WERI-Rb-1 (cell line): ENCODE measurements at regions not wholly inside any gene's neighbourhood (a gene's known extent, or its start where the extent isn't known, plus 50 kb on each side); places are given as distances from the start of the nearest gene placed in this dataset.

ENCODE experiments used
- DNase-seq: peaks from one replicate; pipeline ENCODE4 v3.0.0-alpha.2; 2020
- H3K27ac ChIP-seq: fragments of 250-450 bp; sonication (Bioruptor Pico); 2 replicates; pipeline ENCODE4 v1.5.1; 2020; ENCODE audit warnings: mild to moderate bottlenecking, moderate library complexity
- H3K27me3 ChIP-seq: fragments of 250-450 bp; sonication (Bioruptor Pico); 2 replicates; pipeline ENCODE4 v1.5.1; 2021; ENCODE audit warnings: mild to moderate bottlenecking, low read depth, moderate library complexity; ENCODE audit not compliant: insufficient read depth, severe bottlenecking
- H3K36me3 ChIP-seq: fragments of 250-450 bp; sonication (Bioruptor Pico); 2 replicates; pipeline ENCODE4 v1.5.1; 2020; ENCODE audit warnings: mild to moderate bottlenecking, moderate library complexity
- H3K4me3 ChIP-seq: 2 replicates; pipeline ENCODE4 v1.5.1; 2011; ENCODE audit warnings: low read depth, mild to moderate bottlenecking, control low read depth, low read length
- H3K9me3 ChIP-seq: fragments of 250-450 bp; sonication (Bioruptor Pico); 2 replicates; pipeline ENCODE4 v1.5.1; 2021; ENCODE audit warnings: mild to moderate bottlenecking, moderate library complexity; ENCODE audit not compliant: severe bottlenecking
- TF ChIP-seq, protein P1 (sequence below): IDR thresholded peaks from 2 replicates; pipeline ENCODE4 v1.5.1; 2011; ENCODE audit warnings: low read depth, mild to moderate bottlenecking, control low read depth, inconsistent platforms, low read length

DNA sequence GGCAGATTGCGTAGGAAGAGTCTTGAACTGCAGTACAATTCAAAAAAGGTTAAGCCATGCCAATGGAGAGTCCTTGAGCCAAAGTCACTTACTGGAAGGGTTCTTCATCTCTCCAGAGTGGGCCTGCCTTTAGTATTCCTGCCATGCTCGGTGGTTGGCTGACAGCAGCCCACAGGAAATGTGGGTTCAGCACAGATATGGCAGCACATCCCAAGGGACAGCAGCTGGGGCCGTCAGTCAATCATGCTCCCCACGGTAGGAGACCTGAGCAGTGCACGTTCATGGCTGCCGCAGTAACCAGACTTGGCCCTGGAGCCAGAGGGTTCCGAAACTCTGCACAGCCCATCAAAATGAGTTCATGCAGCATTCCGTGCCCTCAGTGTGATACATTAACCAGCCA is 63.6 kb upstream of the SIRPA start:
- no peak for DNase-seq
- TF ChIP-seq, protein P1, sequence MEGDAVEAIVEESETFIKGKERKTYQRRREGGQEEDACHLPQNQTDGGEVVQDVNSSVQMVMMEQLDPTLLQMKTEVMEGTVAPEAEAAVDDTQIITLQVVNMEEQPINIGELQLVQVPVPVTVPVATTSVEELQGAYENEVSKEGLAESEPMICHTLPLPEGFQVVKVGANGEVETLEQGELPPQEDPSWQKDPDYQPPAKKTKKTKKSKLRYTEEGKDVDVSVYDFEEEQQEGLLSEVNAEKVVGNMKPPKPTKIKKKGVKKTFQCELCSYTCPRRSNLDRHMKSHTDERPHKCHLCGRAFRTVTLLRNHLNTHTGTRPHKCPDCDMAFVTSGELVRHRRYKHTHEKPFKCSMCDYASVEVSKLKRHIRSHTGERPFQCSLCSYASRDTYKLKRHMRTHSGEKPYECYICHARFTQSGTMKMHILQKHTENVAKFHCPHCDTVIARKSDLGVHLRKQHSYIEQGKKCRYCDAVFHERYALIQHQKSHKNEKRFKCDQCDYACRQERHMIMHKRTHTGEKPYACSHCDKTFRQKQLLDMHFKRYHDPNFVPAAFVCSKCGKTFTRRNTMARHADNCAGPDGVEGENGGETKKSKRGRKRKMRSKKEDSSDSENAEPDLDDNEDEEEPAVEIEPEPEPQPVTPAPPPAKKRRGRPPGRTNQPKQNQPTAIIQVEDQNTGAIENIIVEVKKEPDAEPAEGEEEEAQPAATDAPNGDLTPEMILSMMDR: no peak
- Histone ChIP-seq H3K27me3 (no peaks in the 10 kb centered on the region), H3K36me3 (no peaks in the 10 kb centered on the region), H3K4me3 (no peak overlapping the region), H3K27ac (no peak overlapping the region), H3K9me3 (no peaks in the 10 kb centered on the region)

DNA sequence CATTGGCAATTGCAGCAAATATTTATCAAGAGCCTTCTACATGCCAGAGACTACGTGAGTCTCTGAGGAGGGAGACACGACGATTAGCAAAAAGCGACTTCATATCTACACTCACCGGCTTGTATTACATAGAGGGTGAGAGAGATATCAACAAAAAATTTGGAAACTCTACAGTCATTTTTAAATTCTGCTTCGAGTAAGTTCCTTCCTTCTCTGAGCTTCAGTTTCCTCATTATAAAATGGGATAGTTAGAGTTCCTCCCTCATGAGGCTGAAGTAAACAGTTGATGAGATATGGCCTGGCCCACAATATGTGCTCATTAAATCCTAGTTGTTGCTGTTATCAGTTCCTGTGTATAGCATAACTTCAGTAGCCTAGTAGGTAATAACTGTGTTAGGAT is 64.1 kb upstream of the SIRPA start:
- no peak for DNase-seq
- no peak overlapping the region for H3K27ac ChIP-seq
- H3K4me3 ChIP-seq: no peak overlapping the region
- no peaks in the 10 kb centered on the region for H3K9me3 ChIP-seq
- H3K27me3 ChIP-seq: no peaks in the 10 kb centered on the region
- TF ChIP-seq, protein P1: no peak
- no peaks in the 10 kb centered on the region for H3K36me3 ChIP-seq

DNA sequence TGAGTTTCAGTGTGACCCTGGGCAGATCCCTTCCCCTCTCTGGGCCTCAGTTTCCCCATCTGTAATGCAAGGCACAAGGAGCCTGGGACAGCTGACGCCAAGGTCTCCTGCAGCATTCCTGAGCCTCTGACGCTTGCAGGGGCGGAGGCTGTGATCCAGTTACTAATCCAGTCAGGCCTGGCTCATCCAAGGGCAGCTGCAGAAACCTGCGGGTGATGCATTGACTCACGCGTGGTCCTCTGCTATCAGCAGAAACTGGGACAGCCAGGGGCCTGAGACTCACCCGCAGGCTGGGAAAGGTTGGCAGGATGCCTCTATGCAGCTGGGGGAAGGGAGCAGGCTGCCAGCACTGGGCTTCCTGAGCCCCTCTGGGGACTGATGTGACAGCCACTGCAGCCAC is 65.0 kb upstream of the SIRPA start:
- Histone ChIP-seq H3K4me3 (no peak overlapping the region), H3K36me3 (no peaks in the 10 kb centered on the region), H3K27ac (no peak overlapping the region), H3K27me3 (no peaks in the 10 kb centered on the region), H3K9me3 (no peaks in the 10 kb centered on the region)
- TF ChIP-seq, protein P1: no peak
- peak; percentile 62 for DNase-seq

DNA sequence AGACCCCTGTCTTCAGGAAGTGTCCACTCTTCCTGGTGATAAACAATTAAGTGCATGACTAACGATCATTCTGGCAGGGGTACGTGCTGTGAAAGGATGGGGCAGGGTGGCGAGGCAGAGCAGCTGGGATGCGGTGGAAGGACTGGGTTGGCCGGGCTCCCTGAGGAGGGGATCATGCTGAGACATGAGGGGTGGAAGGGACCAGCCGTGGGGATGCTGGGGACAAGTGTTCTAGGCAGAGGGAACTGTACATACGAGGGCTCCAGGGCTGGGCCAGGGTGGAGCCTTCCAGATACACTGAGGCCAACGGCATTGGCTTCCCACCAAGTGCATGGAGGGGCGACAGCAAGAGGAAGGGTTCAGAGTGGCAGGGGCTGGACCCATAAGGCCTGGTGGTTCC is 65.7 kb upstream of the SIRPA start:
- H3K36me3 ChIP-seq: no peaks in the 10 kb centered on the region
- no peak overlapping the region for H3K4me3 ChIP-seq
- no peak overlapping the region for H3K27ac ChIP-seq
- no peak for DNase-seq
- H3K27me3 ChIP-seq: no peaks in the 10 kb centered on the region
- no peaks in the 10 kb centered on the region for H3K9me3 ChIP-seq
- TF ChIP-seq, protein P1: no peak

DNA sequence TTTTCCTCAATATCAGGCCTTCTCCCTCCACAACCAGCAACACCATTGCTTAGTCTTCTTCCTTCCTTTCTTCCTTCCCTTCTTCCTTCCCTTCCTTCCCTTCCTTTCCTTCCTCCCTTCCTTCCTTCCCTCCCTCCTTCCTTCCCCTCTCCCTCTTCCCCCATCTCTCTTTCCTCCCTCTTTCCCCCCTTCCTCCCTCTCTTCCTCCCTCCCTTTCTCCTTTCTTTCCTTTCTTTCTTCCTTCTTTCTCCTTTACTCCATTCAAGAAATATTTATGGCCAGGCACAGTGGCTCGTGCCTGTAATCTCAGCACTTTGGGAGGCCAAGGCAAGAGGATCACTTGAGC is 66.4 kb upstream of the SIRPA start:
- no peak overlapping the region for H3K27ac ChIP-seq
- no peaks in the 10 kb centered on the region for H3K36me3 ChIP-seq
- H3K27me3 ChIP-seq: no peaks in the 10 kb centered on the region
- H3K9me3 ChIP-seq: peaks cover under 1% of the 10 kb centered on the region
- DNase-seq: no peak
- TF ChIP-seq, protein P1: no peak
- no peak overlapping the region for H3K4me3 ChIP-seq

DNA sequence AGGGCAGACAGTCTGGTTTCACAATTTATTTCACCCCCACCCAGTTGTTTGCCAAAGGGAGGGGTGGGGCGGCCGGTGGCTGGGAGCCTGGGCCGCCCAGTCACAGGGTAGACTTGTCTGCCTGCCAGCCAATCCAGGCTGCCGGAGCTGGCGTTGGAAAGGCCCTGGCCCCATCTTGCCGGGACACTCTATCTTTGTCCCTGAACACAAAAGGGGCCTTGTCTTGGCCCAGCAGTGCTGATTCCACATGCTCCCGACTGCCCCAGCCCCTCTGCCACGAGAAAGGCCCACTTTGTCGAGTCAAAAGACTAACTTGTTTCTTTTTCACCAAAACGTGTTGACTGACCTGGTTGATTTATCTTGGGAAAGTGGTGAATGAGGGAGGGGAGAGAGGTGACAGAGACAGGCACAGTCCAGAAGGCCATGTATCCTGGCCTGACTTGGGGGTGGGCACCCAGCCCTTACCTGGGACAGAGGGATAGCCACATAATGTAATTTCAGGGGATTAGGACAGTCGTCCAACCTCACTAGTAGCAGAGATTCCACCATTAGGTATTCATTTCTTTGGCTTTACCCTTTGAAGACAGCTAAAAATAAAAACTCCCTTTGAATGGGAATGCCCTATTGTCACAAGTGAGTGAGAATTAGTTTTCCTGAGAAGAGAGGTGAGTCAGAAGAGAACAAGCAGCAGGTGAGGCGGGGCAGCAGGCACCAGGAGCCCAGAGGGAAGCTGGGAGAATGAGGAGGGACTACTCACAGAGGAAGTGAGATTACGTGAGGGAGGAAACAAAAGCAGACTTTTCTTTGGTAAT is 67.0 kb upstream of the SIRPA start:
- Histone ChIP-seq H3K36me3 (no peaks in the 10 kb centered on the region), H3K4me3 (no peak overlapping the region), H3K27ac (no peak overlapping the region), H3K9me3 (peaks cover 7% of the 10 kb centered on the region), H3K27me3 (no peaks in the 10 kb centered on the region)
- no peak for DNase-seq
- TF ChIP-seq, protein P1: no peak
